Spleen (tissue), 11 donors: ENCODE measurements at regions not wholly inside any gene's neighbourhood (a gene's known extent, or its start where the extent isn't known, plus 50 kb on each side); places are given as distances from the start of the nearest gene placed in this dataset.

Experiments
- DNase-seq: peaks from one replicate; pipeline ENCODE4 v3.0.0-alpha.2; 2020
- H3K27ac ChIP-seq, 8 donors: fragments of 200-600 bp; sonication (generic) in 7 of 8; 1 replicate in 4 of 8; 2 replicates in 4 of 8; pipeline versions ENCODE4 v1.5.0 to v1.8.0; 2016 to 2021; ENCODE audit warnings: inconsistent platforms in 4 of 8, mild to moderate bottlenecking in 4 of 8, moderate library complexity in 1 of 8
- H3K27me3 ChIP-seq, 7 donors: fragments of 200-600 bp; sonication (generic) in 6 of 7; replicated peaks in 1 of 7; 1 replicate in 4 of 7; 2 replicates in 3 of 7; pipeline versions ENCODE4 v1.5.0 to v1.8.0; 2016 to 2021; ENCODE audit warnings: inconsistent platforms in 3 of 7, mild to moderate bottlenecking in 1 of 7
- H3K36me3 ChIP-seq, 6 donors: fragments of 200-600 bp; sonication (generic) in 5 of 6; 1 replicate in 4 of 6; 2 replicates in 2 of 6; pipeline versions ENCODE4 v1.5.0 to v1.8.0; 2016 to 2021; ENCODE audit warnings: inconsistent platforms in 2 of 6
- H3K4me1 ChIP-seq, 6 donors: fragments of 200-600 bp; sonication (generic) in 5 of 6; 1 replicate in 3 of 6; 2 replicates in 3 of 6; pipeline versions ENCODE4 v1.5.0 to v1.8.0; 2016 to 2021; ENCODE audit warnings: inconsistent platforms in 3 of 6
- H3K4me3 ChIP-seq, 8 donors: fragments of 200-600 bp; sonication (generic) in 7 of 8; 1 replicate in 4 of 8; 2 replicates in 4 of 8; pipeline versions ENCODE4 v1.5.0 to v1.8.0; 2016 to 2021; ENCODE audit warnings: inconsistent platforms in 4 of 8, mild to moderate bottlenecking in 4 of 8, moderate library complexity in 2 of 8
- H3K9me3 ChIP-seq, 8 donors: fragments of 200-600 bp; sonication (generic) in 7 of 8; 1 replicate in 4 of 8; 2 replicates in 4 of 8; pipeline versions ENCODE4 v1.5.0 to v1.8.0; 2016 to 2021; ENCODE audit warnings: inconsistent platforms in 4 of 8
- CTCF ChIP-seq, 11 experiments: fragments of 200-600 bp in 7 of 11; fragments of 450-650 bp in 4 of 11; sonication (generic) in 4 of 11; IDR thresholded peaks in 8 of 11; conservative IDR thresholded peaks in 3 of 11; 1 replicate in 7 of 11; 2 replicates in 4 of 11; pipeline versions ENCODE4 v1.4.0 to v1.8.0; 2016 to 2021; ENCODE audit warnings: antibody characterized with exemption in 11 of 11, inconsistent platforms in 4 of 11, mild to moderate bottlenecking in 1 of 11
- POLR2A ChIP-seq, 3 donors: fragments of 450-650 bp; IDR thresholded peaks; one replicate each; pipeline ENCODE4 v1.5.1; 2017; ENCODE audit warnings: antibody characterized with exemption in 3 of 3, mild to moderate bottlenecking in 1 of 3
- POLR2AphosphoS5 ChIP-seq, 3 donors: sonication (generic); formaldehyde crosslinking; IDR thresholded peaks; one replicate each; pipeline ENCODE4 v1.5.1; 2017; ENCODE audit warnings: antibody characterized with exemption in 3 of 3
- WGBS, 5 donors: extraction: QIAGEN DNeasy Blood & Tissue Kit in 3 of 5; methylation state at CpG; one replicate each; pipeline versions ENCODE4 v1.1.5 to v1.1.7; 2013 to 2018; 5-methylcytosine and 5-hydroxymethylcytosine counted together
- intact Hi-C: fragments of 100-400 bp; cut with DNase I; formaldehyde crosslinking; loops from one replicate; pipeline ENCODE4 v1.15.0; 2023; ENCODE audit warnings: low total_unique reads
- donor health status: healthy with polysubstance abuse.
- donor health status: DM: no; HTN: no; CAD: no; lungs with moderate emphysema.
- donor health status: DM: no; HTN: no; CAD: no.
- donor health status: Bipolar disorder and iron deficiency.
- donor health status: healthy.
- donor health status: DM: no; HTN: no; CAD: no.
- donor health status: DM: yes; HTN: yes; CAD: no.

GRCh38 chr2:199111458-199111857, 346.3 kb downstream of the SATB2 start:
- no peak for DNase-seq
- 59 to 81% (median 67%) methylated on average over 2 of the region's 2 CpGs for WGBS, 5 donors

GRCh38 chr2:199108056-199108455, 349.7 kb downstream of the SATB2 start:
- H3K4me1 ChIP-seq = no peaks in the 10 kb centered on the region
- TF ChIP-seq POLR2A (IDR thresholded peaks at IDR 0.05) (no peak), POLR2AphosphoS5 (IDR thresholded peaks at IDR 0.05) (no peak), CTCF (IDR thresholded peaks at IDR 0.05 in 8 of 11, conservative IDR thresholded peaks at IDR 0.05 in 3 of 11) (no peak)
- WGBS, 5 donors = 81 to 96% (median 84%) methylated on average over 1 of the region's 1 CpG

More at GRCh38 chr2:199111458-199111857, 346.3 kb downstream of the SATB2 start:
- no peaks in the 10 kb centered on the region for H3K27me3 ChIP-seq
- TF ChIP-seq POLR2AphosphoS5 (IDR thresholded peaks at IDR 0.05) (no peak), POLR2A (IDR thresholded peaks at IDR 0.05) (no peak), CTCF (IDR thresholded peaks at IDR 0.05 in 8 of 11, conservative IDR thresholded peaks at IDR 0.05 in 3 of 11) (no peak)
- H3K9me3 ChIP-seq = no peaks in the 10 kb centered on the region
- no peaks in the 10 kb centered on the region for H3K36me3 ChIP-seq
- no peak overlapping the region for H3K27ac ChIP-seq
- no peaks in the 10 kb centered on the region for H3K4me1 ChIP-seq
- intact Hi-C loops = no loop called here
- H3K4me3 ChIP-seq = no peak overlapping the region

GRCh38 chr2:199105826-199106225, 351.9 kb downstream of the SATB2 start:
- no peak overlapping the region for H3K27ac ChIP-seq
- no peaks in the 10 kb centered on the region for H3K27me3 ChIP-seq
- 58 to 69% (median 64%) methylated on average over 3 of the region's 3 CpGs for WGBS, 5 donors
- intact Hi-C loops = no loop called here
- TF ChIP-seq POLR2AphosphoS5 (IDR thresholded peaks at IDR 0.05) = no peak
- no peaks in the 10 kb centered on the region for H3K4me1 ChIP-seq
- DNase-seq = no peak
- H3K4me3 ChIP-seq = no peak overlapping the region
- no peaks in the 10 kb centered on the region for H3K9me3 ChIP-seq
- H3K36me3 ChIP-seq = no peaks in the 10 kb centered on the region

More at GRCh38 chr2:199108056-199108455, 349.7 kb downstream of the SATB2 start:
- DNase-seq = no peak
- intact Hi-C loops = no loop called here
- Histone ChIP-seq H3K36me3 (no peaks in the 10 kb centered on the region), H3K27ac (no peak overlapping the region), H3K9me3 (no peaks in the 10 kb centered on the region), H3K4me3 (no peak overlapping the region), H3K27me3 (no peaks in the 10 kb centered on the region)

- intact Hi-C loops = no loop called here
- Histone ChIP-seq H3K27ac (no peak overlapping the region), H3K36me3 (no peaks in the 10 kb centered on the region), H3K4me3 (no peak overlapping the region), H3K4me1 (no peaks in the 10 kb centered on the region), H3K27me3 (no peaks in the 10 kb centered on the region), H3K9me3 (no peaks in the 10 kb centered on the region)
- DNase-seq = no peak
- TF ChIP-seq POLR2A (IDR thresholded peaks at IDR 0.05) (no peak), POLR2AphosphoS5 (IDR thresholded peaks at IDR 0.05) (no peak), CTCF (IDR thresholded peaks at IDR 0.05 in 8 of 11, conservative IDR thresholded peaks at IDR 0.05 in 3 of 11) (no peak)
- WGBS, 5 donors = 78 to 90% (median 87%) methylated on average over 3 of the region's 3 CpGs
These were observed 356.3 kb downstream of the SATB2 start for GRCh38 chr2:199101487-199101886.
